ENCODE measurements at regions not wholly inside any gene's neighbourhood (a gene's known extent, or its start where the extent isn't known, plus 50 kb on each side); places are given as distances from the start of the nearest gene placed in this dataset.

DNA sequence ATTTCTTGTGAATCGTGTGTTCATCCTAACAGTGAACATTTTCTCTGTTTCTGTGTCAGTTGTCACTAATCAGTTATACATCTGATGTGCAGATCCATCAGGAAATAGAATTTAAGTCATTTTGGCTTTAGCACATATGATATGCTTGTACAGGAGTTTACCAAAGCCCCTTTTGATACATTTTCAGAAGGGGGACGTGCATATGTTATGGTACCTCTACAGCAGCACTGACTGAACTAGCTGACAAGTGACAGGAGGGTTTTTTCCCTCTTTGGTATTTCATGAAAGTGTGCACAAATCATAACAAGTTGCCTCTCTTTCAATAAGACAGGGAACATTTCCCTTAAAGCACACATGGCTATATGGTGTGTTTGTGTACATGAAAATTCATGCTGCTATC is 536.5 kb downstream of the PLCL1 start:
- Histone ChIP-seq H3K4me1 (no peaks in the 10 kb centered on the region), H3K27ac (no peak overlapping the region), H3K4me3 (no peak overlapping the region), H3K27me3 (no peaks in the 10 kb centered on the region), H3K36me3 (no peaks in the 10 kb centered on the region), H3K9me3 (no peaks in the 10 kb centered on the region)
- TF ChIP-seq EP300 (IDR thresholded peaks at IDR 0.05) (no peak), POLR2AphosphoS5 (IDR thresholded peaks at IDR 0.05) (no peak), POLR2A (IDR thresholded peaks at IDR 0.05) (no peak)
- TF ChIP-seq, protein P1, sequence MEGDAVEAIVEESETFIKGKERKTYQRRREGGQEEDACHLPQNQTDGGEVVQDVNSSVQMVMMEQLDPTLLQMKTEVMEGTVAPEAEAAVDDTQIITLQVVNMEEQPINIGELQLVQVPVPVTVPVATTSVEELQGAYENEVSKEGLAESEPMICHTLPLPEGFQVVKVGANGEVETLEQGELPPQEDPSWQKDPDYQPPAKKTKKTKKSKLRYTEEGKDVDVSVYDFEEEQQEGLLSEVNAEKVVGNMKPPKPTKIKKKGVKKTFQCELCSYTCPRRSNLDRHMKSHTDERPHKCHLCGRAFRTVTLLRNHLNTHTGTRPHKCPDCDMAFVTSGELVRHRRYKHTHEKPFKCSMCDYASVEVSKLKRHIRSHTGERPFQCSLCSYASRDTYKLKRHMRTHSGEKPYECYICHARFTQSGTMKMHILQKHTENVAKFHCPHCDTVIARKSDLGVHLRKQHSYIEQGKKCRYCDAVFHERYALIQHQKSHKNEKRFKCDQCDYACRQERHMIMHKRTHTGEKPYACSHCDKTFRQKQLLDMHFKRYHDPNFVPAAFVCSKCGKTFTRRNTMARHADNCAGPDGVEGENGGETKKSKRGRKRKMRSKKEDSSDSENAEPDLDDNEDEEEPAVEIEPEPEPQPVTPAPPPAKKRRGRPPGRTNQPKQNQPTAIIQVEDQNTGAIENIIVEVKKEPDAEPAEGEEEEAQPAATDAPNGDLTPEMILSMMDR (IDR thresholded peaks at IDR 0.05), result no peak
- WGBS, 2 donors, result 81 to 88% methylated on average over 2 of the region's 2 CpGs
- intact Hi-C loops (cut with DNase I), result no loop called here
- no peak for DNase-seq

DNA sequence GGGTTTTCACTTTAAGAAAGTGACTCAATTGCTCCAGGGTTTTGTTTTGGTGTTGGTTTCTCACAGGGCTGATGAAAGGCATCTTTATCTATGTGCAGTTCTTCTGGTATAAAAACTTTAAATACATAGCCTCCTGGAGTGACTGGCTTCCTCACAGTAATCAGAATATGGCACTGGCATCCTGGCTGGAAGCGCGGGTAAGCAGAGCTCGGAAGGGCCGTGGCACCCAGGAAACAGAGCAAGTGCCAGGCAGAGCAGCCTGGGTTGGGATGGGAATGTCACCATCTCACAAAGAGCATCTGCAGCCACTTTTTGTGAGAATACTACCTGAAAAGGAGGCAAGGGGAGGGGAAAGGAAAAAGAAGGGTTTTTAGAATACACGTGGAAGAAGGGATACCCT is 534.7 kb downstream of the PLCL1 start:
- no peak for DNase-seq
- TF ChIP-seq EP300 (IDR thresholded peaks at IDR 0.05) (no peak), POLR2AphosphoS5 (IDR thresholded peaks at IDR 0.05) (no peak), POLR2A (IDR thresholded peaks at IDR 0.05) (no peak)
- TF ChIP-seq, protein P1 (IDR thresholded peaks at IDR 0.05), result no peak
- Histone ChIP-seq H3K36me3 (no peaks in the 10 kb centered on the region), H3K4me1 (no peaks in the 10 kb centered on the region), H3K27ac (no peak overlapping the region), H3K4me3 (no peak overlapping the region), H3K9me3 (no peaks in the 10 kb centered on the region), H3K27me3 (no peaks in the 10 kb centered on the region)
- WGBS, 2 donors, result 92% methylated on average over 5 of the region's 5 CpGs
- intact Hi-C loops (cut with DNase I), result no loop called here

DNA sequence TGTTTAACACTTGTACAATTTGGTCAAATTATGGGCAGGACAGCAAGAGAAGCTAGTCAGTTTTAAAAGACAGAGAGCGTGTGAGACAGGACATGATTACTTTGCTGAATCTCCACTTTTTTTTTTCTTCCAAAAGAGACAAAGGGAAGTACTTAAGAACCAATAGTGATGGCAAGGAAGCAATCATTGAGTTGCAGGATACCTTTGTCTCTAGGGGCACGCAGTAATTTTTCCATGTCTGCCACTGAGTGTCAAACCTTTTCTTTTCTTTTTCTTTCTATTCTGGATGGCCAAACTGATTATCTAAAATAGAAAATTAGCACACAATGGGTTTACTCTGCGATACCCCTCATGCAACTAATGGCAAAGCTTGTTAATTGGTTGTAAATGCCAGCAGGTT is 533.0 kb downstream of the PLCL1 start:
- DNase-seq, result no peak
- intact Hi-C loops (cut with DNase I), result no loop called here

DNA sequence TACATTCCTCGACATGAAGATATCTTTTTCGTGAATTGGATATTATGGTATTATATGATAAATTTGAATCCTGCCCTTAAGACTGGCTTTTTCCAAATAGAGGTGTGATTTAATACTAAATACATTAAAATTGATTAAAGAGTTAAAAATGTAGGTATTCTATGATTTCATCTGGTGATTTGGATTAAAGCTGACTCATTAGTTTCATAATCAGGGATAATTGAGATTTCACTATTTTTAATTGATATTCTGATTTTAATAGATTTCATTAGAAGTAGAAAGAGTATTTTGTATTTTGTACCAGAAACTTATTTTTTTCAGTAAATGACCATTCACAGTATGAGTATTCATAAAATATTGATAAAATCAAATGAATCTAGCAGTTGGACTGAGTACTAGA is 524.1 kb downstream of the PLCL1 start:
- TF ChIP-seq POLR2AphosphoS5 (IDR thresholded peaks at IDR 0.05) (no peak), EP300 (IDR thresholded peaks at IDR 0.05) (no peak), POLR2A (IDR thresholded peaks at IDR 0.05) (no peak)
- TF ChIP-seq, protein P1 (IDR thresholded peaks at IDR 0.05), result no peak
- WGBS, 2 donors, result 95 to 96% methylated on average over 2 of the region's 2 CpGs
- Histone ChIP-seq H3K27ac (no peak overlapping the region), H3K4me1 (no peaks in the 10 kb centered on the region), H3K36me3 (no peaks in the 10 kb centered on the region), H3K4me3 (no peak overlapping the region), H3K9me3 (no peaks in the 10 kb centered on the region), H3K27me3 (no peaks in the 10 kb centered on the region)
- intact Hi-C loops (cut with DNase I), result no loop called here
- no peak for DNase-seq

More for the DNA sequence above, 533.0 kb downstream of the PLCL1 start:
- Histone ChIP-seq H3K9me3 (no peaks in the 10 kb centered on the region), H3K4me1 (no peaks in the 10 kb centered on the region), H3K4me3 (no peak overlapping the region), H3K36me3 (no peaks in the 10 kb centered on the region), H3K27ac (no peak overlapping the region), H3K27me3 (no peaks in the 10 kb centered on the region)
- 88 to 92% methylated on average over 3 of the region's 3 CpGs for WGBS, 2 donors
- TF ChIP-seq POLR2A (IDR thresholded peaks at IDR 0.05) (no peak), EP300 (IDR thresholded peaks at IDR 0.05) (no peak), POLR2AphosphoS5 (IDR thresholded peaks at IDR 0.05) (no peak)
- TF ChIP-seq, protein P1 (IDR thresholded peaks at IDR 0.05), result no peak

DNA sequence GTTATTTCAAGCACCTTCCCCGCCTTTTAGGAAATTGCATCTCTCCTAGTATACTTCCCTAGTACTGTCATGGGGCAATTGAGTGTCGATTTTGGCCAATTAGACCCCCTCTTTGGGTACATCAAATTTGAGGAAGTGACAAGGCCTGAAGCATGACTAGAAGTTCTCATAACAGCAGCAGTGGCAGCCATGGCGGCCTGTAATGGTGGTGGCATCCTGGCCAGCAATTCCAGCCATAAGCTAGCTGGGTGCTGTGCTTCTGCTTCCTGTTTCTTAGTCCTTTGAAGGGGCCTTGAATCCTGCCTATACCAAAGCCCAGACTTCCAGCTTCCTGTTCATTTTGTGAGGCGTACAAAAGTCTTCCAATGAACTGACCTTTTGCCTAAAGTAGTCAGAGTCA is 523.1 kb downstream of the PLCL1 start:
- no peaks in the 10 kb centered on the region for H3K27me3 ChIP-seq
- DNase-seq, result no peak
- no peaks in the 10 kb centered on the region for H3K4me1 ChIP-seq
- WGBS, 2 donors, result 94% methylated on average over 4 of the region's 4 CpGs
- no peaks in the 10 kb centered on the region for H3K9me3 ChIP-seq
- no peaks in the 10 kb centered on the region for H3K36me3 ChIP-seq
- H3K27ac ChIP-seq, result no peak overlapping the region
- TF ChIP-seq EP300 (IDR thresholded peaks at IDR 0.05) (no peak), POLR2AphosphoS5 (IDR thresholded peaks at IDR 0.05) (no peak), POLR2A (IDR thresholded peaks at IDR 0.05) (no peak)
- TF ChIP-seq, protein P1 (IDR thresholded peaks at IDR 0.05), result no peak
- intact Hi-C loops (cut with DNase I), result no loop called here
- no peak overlapping the region for H3K4me3 ChIP-seq

Measured in sigmoid colon (tissue), 6 donors.